Ovary (tissue), 3 donors: ENCODE measurements at regions not wholly inside any gene's neighbourhood (a gene's known extent, or its start where the extent isn't known, plus 50 kb on each side); places are given as distances from the start of the nearest gene placed in this dataset.

Source experiments
- POLR2A ChIP-seq: fragments of 450-650 bp; IDR thresholded peaks from one replicate; pipeline ENCODE4 v1.6.1; 2017; ENCODE audit warnings: antibody characterized with exemption, mild to moderate bottlenecking, moderate library complexity
- TF ChIP-seq, protein P1 (sequence below), 3 donors: fragments of 450-650 bp in 2 of 3; fragments of 200-600 bp in 1 of 3; IDR thresholded peaks; one replicate each; pipeline versions ENCODE4 v1.5.1 to v1.8.0; 2016 to 2022; ENCODE audit warnings: antibody characterized with exemption in 3 of 3, mild to moderate bottlenecking in 1 of 3
- donor health status: DM: no; HTN: no; CAD: no.

DNA sequence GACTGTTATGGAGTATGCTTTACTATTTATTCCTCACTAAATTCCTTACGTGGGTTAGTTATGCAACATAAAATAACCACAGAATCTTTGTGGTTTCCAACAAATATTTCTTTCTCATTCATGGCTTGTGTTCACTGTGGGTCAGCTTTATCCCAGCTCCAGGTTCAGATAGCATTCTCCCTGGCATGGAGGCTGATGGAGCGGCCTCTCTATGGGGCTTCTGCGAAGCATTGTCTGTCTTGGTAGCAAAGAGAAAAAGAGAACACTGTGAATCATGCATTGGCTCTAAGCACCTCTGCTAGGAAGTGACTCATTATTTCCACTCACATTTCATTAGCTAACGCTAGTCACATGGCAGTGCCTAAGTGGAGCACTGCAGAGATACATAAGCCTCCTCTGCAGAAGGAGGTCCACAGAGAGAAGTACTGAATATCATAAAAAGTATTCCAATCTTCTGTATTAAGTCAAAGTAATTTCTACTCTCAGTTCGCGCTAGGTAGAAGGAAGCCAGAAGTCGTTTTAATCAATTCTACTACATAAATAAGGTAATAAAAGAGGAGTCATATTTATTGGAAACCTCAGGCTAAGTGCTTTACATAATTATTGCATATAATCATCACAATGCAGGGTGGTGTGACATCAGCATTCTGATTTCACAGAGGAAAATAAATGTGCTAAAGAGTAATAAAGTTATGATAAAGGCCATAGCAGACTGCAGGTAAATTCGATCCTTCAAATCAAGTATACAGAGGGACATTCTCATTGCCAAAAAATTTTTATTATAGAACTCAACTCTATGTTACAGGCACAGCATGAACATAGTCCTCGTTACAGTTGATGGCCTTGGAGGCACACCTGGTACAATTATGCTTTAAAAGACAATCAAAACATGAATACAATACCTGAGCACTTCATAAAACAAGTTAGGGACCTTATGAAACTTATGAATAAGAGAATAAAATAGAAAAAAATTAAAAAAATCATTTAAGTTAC lies 531.1 kb downstream of the CETN3 start:
- TF ChIP-seq, protein P1, sequence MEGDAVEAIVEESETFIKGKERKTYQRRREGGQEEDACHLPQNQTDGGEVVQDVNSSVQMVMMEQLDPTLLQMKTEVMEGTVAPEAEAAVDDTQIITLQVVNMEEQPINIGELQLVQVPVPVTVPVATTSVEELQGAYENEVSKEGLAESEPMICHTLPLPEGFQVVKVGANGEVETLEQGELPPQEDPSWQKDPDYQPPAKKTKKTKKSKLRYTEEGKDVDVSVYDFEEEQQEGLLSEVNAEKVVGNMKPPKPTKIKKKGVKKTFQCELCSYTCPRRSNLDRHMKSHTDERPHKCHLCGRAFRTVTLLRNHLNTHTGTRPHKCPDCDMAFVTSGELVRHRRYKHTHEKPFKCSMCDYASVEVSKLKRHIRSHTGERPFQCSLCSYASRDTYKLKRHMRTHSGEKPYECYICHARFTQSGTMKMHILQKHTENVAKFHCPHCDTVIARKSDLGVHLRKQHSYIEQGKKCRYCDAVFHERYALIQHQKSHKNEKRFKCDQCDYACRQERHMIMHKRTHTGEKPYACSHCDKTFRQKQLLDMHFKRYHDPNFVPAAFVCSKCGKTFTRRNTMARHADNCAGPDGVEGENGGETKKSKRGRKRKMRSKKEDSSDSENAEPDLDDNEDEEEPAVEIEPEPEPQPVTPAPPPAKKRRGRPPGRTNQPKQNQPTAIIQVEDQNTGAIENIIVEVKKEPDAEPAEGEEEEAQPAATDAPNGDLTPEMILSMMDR (IDR thresholded peaks at IDR 0.05), result no peak
- no peak for TF ChIP-seq POLR2A
